MCF 10A (cell line): ENCODE measurements at regions not wholly inside any gene's neighbourhood (a gene's known extent, or its start where the extent isn't known, plus 50 kb on each side); places are given as distances from the start of the nearest gene placed in this dataset.

Experiments used
- BruUV-seq: library from RNA; stranded (reverse); fragments of 400-500 nt; replicated peaks from 2 replicates; lab custom pipeline; 2021; lab: Mats Ljungman, UMichigan
- CTCF ChIA-PET: fragments of 300-600 bp; sonication (Branson Sonifier 250); formaldehyde crosslinking; extraction: SDS; loops from one replicate; lab custom pipeline; 2021; ENCODE audit warnings: antibody characterized with exemption, inconsistent platforms; lab: Yijun Ruan, JAX
- POLR2A ChIA-PET: fragments of 300-600, 350-650 bp; sonication (Branson Sonifier 250); formaldehyde crosslinking; extraction: SDS; loops from one replicate; lab custom pipeline; 2020; ENCODE audit warnings: antibody characterized with exemption, inconsistent platforms; lab: Yijun Ruan, JAX
- DNase-seq: peaks from one replicate; pipeline ENCODE4 v3.0.0-alpha.2; 2018; ENCODE audit not compliant: unreplicated experiment
- H3K27ac Mint-ChIP-seq: one replicate; pipeline ENCODE4 v1.8.0; 2022; ENCODE audit warnings: mild to moderate bottlenecking, low read depth, mixed read lengths; ENCODE audit not compliant: unreplicated experiment
- H3K27me3 Mint-ChIP-seq: one replicate; pipeline ENCODE4 v1.8.0; 2022; ENCODE audit warnings: mixed read lengths; ENCODE audit not compliant: insufficient read depth, unreplicated experiment
- H3K36me3 Mint-ChIP-seq: one replicate; pipeline ENCODE4 v1.8.0; 2022; ENCODE audit warnings: mild to moderate bottlenecking, moderate library complexity, mixed read lengths; ENCODE audit not compliant: insufficient read depth, unreplicated experiment
- H3K4me1 Mint-ChIP-seq: one replicate; pipeline ENCODE4 v1.8.0; 2022; ENCODE audit warnings: mixed read lengths; ENCODE audit not compliant: insufficient read depth, unreplicated experiment
- H3K4me3 Mint-ChIP-seq: one replicate; pipeline ENCODE4 v1.8.0; 2022; ENCODE audit warnings: mild to moderate bottlenecking, moderate library complexity, mixed read lengths; ENCODE audit not compliant: unreplicated experiment
- H3K9me3 Mint-ChIP-seq: one replicate; pipeline ENCODE4 v1.8.0; 2022; ENCODE audit warnings: mixed read lengths; ENCODE audit not compliant: unreplicated experiment
- CTCF ChIP-seq: fragments of 200-600 bp; IDR thresholded peaks from one replicate; pipeline ENCODE4 v1.8.0; 2022; ENCODE audit warnings: antibody characterized with exemption, mild to moderate bottlenecking; ENCODE audit not compliant: unreplicated experiment
- intact Hi-C: fragments of 100-400 bp; cut with micrococcal nuclease; formaldehyde crosslinking; loops from 2 replicates; pipeline ENCODE4 v1.14.1; 2022

GRCh38 chrX:40523852-40524251 lies 56.9 kb upstream of the ATP6AP2 start:
- ChIA-PET POLR2A (interaction anchor here (1.0 kb wide), 1 partner anchor 12 kb away, joined by 3 read pairs; no protein-coding TSS in a partner anchor), CTCF (interaction anchor here (0.6 kb wide), 1 partner anchor 1258 kb away, joined by 3 read pairs; no protein-coding TSS in a partner anchor)
- peaks cover 80% of the 10 kb centered on the region for H3K27me3 Mint-ChIP-seq
- no peaks in the 10 kb centered on the region for H3K9me3 Mint-ChIP-seq
- no TSS peak for BruUV-seq
- no peak for DNase-seq
- no peak overlapping the region for H3K4me3 Mint-ChIP-seq
- intact Hi-C loops = no loop called here
- H3K4me1 Mint-ChIP-seq = no peaks in the 10 kb centered on the region
- no peak overlapping the region for H3K27ac Mint-ChIP-seq
- TF ChIP-seq CTCF = no peak
- no peaks in the 10 kb centered on the region for H3K36me3 Mint-ChIP-seq

- Mint-ChIP-seq H3K27me3 (peaks cover 78% of the 10 kb centered on the region), H3K4me1 (no peaks in the 10 kb centered on the region), H3K4me3 (no peak overlapping the region), H3K9me3 (no peaks in the 10 kb centered on the region), H3K36me3 (no peaks in the 10 kb centered on the region), H3K27ac (no peak overlapping the region)
- DNase-seq = no peak
- BruUV-seq = no TSS peak
- POLR2A ChIA-PET = no interaction called here
- TF ChIP-seq CTCF = no peak
- intact Hi-C loops = no loop called here
- CTCF ChIA-PET = no interaction called here
Measured at GRCh38 chrX:40521868-40522450, 58.8 kb upstream of the ATP6AP2 start.

GRCh38 chrX:40514376-40514775 lies 66.4 kb upstream of the ATP6AP2 start:
- H3K4me3 Mint-ChIP-seq = no peak overlapping the region
- no peak overlapping the region for H3K27ac Mint-ChIP-seq
- DNase-seq = no peak
- ChIA-PET POLR2A (no interaction called here), CTCF (interaction anchor here (0.6 to 0.7 kb wide), 2 partner anchors 12 to 1222 kb away, joined by 3 to 4 read pairs; no protein-coding TSS in a partner anchor)
- no TSS peak for BruUV-seq
- no peak for TF ChIP-seq CTCF
- H3K4me1 Mint-ChIP-seq = no peaks in the 10 kb centered on the region
- no peaks in the 10 kb centered on the region for H3K9me3 Mint-ChIP-seq
- peaks cover 57% of the 10 kb centered on the region for H3K27me3 Mint-ChIP-seq
- no peaks in the 10 kb centered on the region for H3K36me3 Mint-ChIP-seq
- intact Hi-C loops = no loop called here

GRCh38 chrX:40513835-40514234 lies 66.9 kb upstream of the ATP6AP2 start:
- no peak for DNase-seq
- Mint-ChIP-seq H3K4me1 (no peaks in the 10 kb centered on the region), H3K36me3 (no peaks in the 10 kb centered on the region), H3K27me3 (peaks cover 59% of the 10 kb centered on the region), H3K9me3 (no peaks in the 10 kb centered on the region), H3K4me3 (no peak overlapping the region), H3K27ac (no peak overlapping the region)
- intact Hi-C loops = no loop called here
- no peak for TF ChIP-seq CTCF
- CTCF ChIA-PET = no interaction called here
- POLR2A ChIA-PET = no interaction called here
- BruUV-seq = no TSS peak
